ENCODE measurements at regions not wholly inside any gene's neighbourhood (a gene's known extent, or its start where the extent isn't known, plus 50 kb on each side); places are given as distances from the start of the nearest gene placed in this dataset.
A peak's percentile ranks its signal among the peaks of the same experiment; 100 is the strongest.

- no peak for DNase-seq (ENCODE audit: low spot score)
- no peak overlapping the region for H3K27ac Mint-ChIP-seq
- peak; percentile 36; the same call in 1 of the 2 replicates for ATAC-seq
- H3K9me3 Mint-ChIP-seq, result peaks cover 4% of the 10 kb centered on the region; the same call in 1 of the 2 replicates
- H3K27me3 Mint-ChIP-seq (ENCODE audit: low read depth), result no peaks in the 10 kb centered on the region
- no peak overlapping the region for H3K4me3 Mint-ChIP-seq
- TF ChIP-seq FOXK1 (CRISPR knock-in tag; IDR thresholded peaks at IDR 0.05) (no peak), CREB1 (CRISPR knock-in tag; IDR thresholded peaks at IDR 0.05) (no peak), ETV6 (CRISPR knock-in tag; IDR thresholded peaks at IDR 0.05) (no peak), OVOL2 (CRISPR knock-in tag; IDR thresholded peaks at IDR 0.05; ENCODE audit: borderline replicate concordance) (no peak), ZBTB21 (CRISPR knock-in tag; IDR thresholded peaks at IDR 0.05; ENCODE audit: borderline replicate concordance) (no peak), ESRRA (CRISPR knock-in tag; IDR thresholded peaks at IDR 0.05; ENCODE audit: borderline replicate concordance) (no peak), MXD4 (CRISPR knock-in tag; IDR thresholded peaks at IDR 0.05; ENCODE audit: borderline replicate concordance) (no peak), ZNF138 (CRISPR knock-in tag; conservative IDR thresholded peaks at IDR 0.05) (no peak), ZNF396 (CRISPR knock-in tag; IDR thresholded peaks at IDR 0.05; ENCODE audit: borderline replicate concordance) (no peak), HMGA2 (CRISPR knock-in tag; IDR thresholded peaks at IDR 0.05) (no peak), ATF1 (CRISPR knock-in tag; IDR thresholded peaks at IDR 0.05) (no peak), NR1H2 (CRISPR knock-in tag; IDR thresholded peaks at IDR 0.05) (no peak), CTCF (IDR thresholded peaks at IDR 0.05) (no peak), GABPB1 (CRISPR knock-in tag; IDR thresholded peaks at IDR 0.05) (no peak), USF2 (CRISPR knock-in tag; IDR thresholded peaks at IDR 0.05) (no peak), NFATC4 (CRISPR knock-in tag; IDR thresholded peaks at IDR 0.05) (no peak)
- TF ChIP-seq, protein P1, sequence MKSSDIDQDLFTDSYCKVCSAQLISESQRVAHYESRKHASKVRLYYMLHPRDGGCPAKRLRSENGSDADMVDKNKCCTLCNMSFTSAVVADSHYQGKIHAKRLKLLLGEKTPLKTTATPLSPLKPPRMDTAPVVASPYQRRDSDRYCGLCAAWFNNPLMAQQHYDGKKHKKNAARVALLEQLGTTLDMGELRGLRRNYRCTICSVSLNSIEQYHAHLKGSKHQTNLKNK (CRISPR knock-in tag; IDR thresholded peaks at IDR 0.05), result no peak
- CTCF ChIA-PET, result no interaction called here
- H3K36me3 Mint-ChIP-seq, result no peaks in the 10 kb centered on the region
- POLR2A ChIA-PET, result no interaction called here
- peaks cover 14% of the 10 kb centered on the region for H3K4me1 Mint-ChIP-seq
These were observed 362.3 kb downstream of the SLC4A3 start for GRCh38 chr2:219989744-219990143.

GRCh38 chr2:219991116-219991515 is 363.7 kb downstream of the SLC4A3 start:
- Mint-ChIP-seq H3K36me3 (no peaks in the 10 kb centered on the region), H3K4me3 (no peak overlapping the region), H3K27ac (no peak overlapping the region), H3K9me3 (peaks cover 4% of the 10 kb centered on the region; the same call in 1 of the 2 replicates), H3K4me1 (peaks cover 14% of the 10 kb centered on the region), H3K27me3 (ENCODE audit: low read depth) (no peaks in the 10 kb centered on the region)
- ChIA-PET CTCF (no interaction called here), POLR2A (no interaction called here)
- ATAC-seq (no peak), DNase-seq (ENCODE audit: low spot score) (no peak)
- no peak for TF ChIP-seq CREB1 (CRISPR knock-in tag; IDR thresholded peaks at IDR 0.05)
- no peak for TF ChIP-seq MXD4 (CRISPR knock-in tag; IDR thresholded peaks at IDR 0.05; ENCODE audit: borderline replicate concordance)

DNA sequence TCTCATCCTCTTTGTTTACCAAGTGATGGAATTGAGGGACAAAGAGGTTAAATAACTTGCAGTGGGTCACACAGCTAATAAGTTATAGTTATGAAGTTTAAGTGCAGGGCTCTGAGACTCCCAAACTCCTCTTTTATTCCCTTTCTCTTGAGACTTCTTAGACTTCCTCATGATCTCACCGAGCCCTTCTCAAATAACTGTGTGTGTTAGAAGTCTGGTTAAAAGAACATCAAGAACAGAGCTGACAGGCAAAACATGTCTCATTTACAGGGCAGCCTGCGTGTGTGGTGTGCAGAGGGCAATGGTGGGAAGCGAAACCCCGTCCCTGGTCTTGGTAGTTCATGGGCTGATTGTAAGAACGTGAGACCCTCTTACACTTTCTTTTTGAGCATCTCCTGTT is 368.0 kb downstream of the SLC4A3 start:
- ATAC-seq (no peak), DNase-seq (ENCODE audit: low spot score) (no peak)
- Mint-ChIP-seq H3K4me3 (no peak overlapping the region), H3K36me3 (no peaks in the 10 kb centered on the region), H3K27ac (no peak overlapping the region), H3K27me3 (ENCODE audit: low read depth) (no peaks in the 10 kb centered on the region; the same call in 1 of the 2 replicates), H3K9me3 (peaks cover 4% of the 10 kb centered on the region; the same call in 1 of the 2 replicates), H3K4me1 (peaks cover 15% of the 10 kb centered on the region)
- CTCF ChIA-PET, result interaction anchor here (2.8 kb wide), 1 partner anchor 108 kb away, joined by 13 read pairs; no protein-coding TSS in a partner anchor
- POLR2A ChIA-PET, result no interaction called here
- TF ChIP-seq PREB (CRISPR knock-in tag; IDR thresholded peaks at IDR 0.05; ENCODE audit: borderline replicate concordance) (no peak), ZSCAN18 (CRISPR knock-in tag; IDR thresholded peaks at IDR 0.05) (no peak), ZBTB21 (CRISPR knock-in tag; IDR thresholded peaks at IDR 0.05; ENCODE audit: borderline replicate concordance) (no peak), MAX (CRISPR knock-in tag; IDR thresholded peaks at IDR 0.05) (no peak), SMAD3 (CRISPR knock-in tag; IDR thresholded peaks at IDR 0.05; ENCODE audit: borderline replicate concordance) (no peak)

All from WTC11 (cell line).